Upper lobe of right lung (tissue), 1 donor: ENCODE measurements at regions not wholly inside any gene's neighbourhood (a gene's known extent, or its start where the extent isn't known, plus 50 kb on each side); places are given as distances from the start of the nearest gene placed in this dataset.

Experiments used
- ATAC-seq: fragments of 200-7000 bp; cut with Tn5 transposase; one replicate; pipeline ENCODE4 v1.9.1; 2020; ENCODE audit warnings: mild to moderate bottlenecking, moderate library complexity
- DNase-seq: peaks from one replicate; pipeline ENCODE4 v3.0.0-alpha.2; 2020
- H3K27ac ChIP-seq: fragments of 200-600 bp; one replicate; pipeline ENCODE4 v1.8.0; 2022
- H3K27me3 ChIP-seq: fragments of 200-600 bp; one replicate; pipeline ENCODE4 v1.8.0; 2022; ENCODE audit warnings: mild to moderate bottlenecking
- H3K36me3 ChIP-seq: fragments of 200-600 bp; one replicate; pipeline ENCODE4 v1.8.0; 2022
- H3K4me1 ChIP-seq: fragments of 200-600 bp; one replicate; pipeline ENCODE4 v1.8.0; 2022
- H3K4me3 ChIP-seq: fragments of 200-600 bp; one replicate; pipeline ENCODE4 v1.8.0; 2022; ENCODE audit warnings: mild to moderate bottlenecking
- H3K9me3 ChIP-seq: fragments of 200-600 bp; one replicate; pipeline ENCODE4 v1.8.0; 2022
- intact Hi-C: fragments of 100-400 bp; cut with DNase I; formaldehyde crosslinking; loops from one replicate; pipeline ENCODE4 v1.11.0; 2022
- TF ChIP-seq, protein P1 (sequence below): fragments of 200-600 bp; IDR thresholded peaks from one replicate; pipeline ENCODE4 v1.8.0; 2022; ENCODE audit warnings: antibody characterized with exemption
- donor health status: DM: no; HTN: yes; CAD: no; lungs with severe emphysema.

DNA sequence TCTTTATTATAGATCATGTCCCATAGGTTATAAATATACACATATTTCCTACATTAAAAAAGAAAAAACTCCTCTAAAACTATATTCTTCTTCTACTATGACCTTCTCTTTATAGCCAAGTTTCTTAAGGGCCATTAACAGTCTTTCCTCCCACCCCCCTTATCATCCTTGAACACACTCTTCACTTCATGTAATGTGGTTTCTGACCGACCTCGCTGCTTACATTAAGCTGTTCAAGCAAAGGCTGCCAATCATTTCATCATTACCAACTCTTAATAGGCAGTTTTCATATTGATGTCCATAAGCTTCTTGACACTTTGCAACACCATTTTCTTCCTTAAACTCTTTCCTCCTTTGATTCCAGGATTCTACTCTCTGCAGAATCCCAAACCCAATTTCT, 283.0 kb upstream of the PCSK5 start:
- H3K9me3 ChIP-seq, result no peaks in the 10 kb centered on the region
- ATAC-seq, result no peak
- intact Hi-C loops, result no loop called here
- TF ChIP-seq, protein P1, sequence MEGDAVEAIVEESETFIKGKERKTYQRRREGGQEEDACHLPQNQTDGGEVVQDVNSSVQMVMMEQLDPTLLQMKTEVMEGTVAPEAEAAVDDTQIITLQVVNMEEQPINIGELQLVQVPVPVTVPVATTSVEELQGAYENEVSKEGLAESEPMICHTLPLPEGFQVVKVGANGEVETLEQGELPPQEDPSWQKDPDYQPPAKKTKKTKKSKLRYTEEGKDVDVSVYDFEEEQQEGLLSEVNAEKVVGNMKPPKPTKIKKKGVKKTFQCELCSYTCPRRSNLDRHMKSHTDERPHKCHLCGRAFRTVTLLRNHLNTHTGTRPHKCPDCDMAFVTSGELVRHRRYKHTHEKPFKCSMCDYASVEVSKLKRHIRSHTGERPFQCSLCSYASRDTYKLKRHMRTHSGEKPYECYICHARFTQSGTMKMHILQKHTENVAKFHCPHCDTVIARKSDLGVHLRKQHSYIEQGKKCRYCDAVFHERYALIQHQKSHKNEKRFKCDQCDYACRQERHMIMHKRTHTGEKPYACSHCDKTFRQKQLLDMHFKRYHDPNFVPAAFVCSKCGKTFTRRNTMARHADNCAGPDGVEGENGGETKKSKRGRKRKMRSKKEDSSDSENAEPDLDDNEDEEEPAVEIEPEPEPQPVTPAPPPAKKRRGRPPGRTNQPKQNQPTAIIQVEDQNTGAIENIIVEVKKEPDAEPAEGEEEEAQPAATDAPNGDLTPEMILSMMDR, result no peak
- no peaks in the 10 kb centered on the region for H3K36me3 ChIP-seq
- no peak overlapping the region for H3K4me3 ChIP-seq
- no peak for DNase-seq
- H3K27me3 ChIP-seq, result no peaks in the 10 kb centered on the region
- no peaks in the 10 kb centered on the region for H3K4me1 ChIP-seq
- no peak overlapping the region for H3K27ac ChIP-seq

DNA sequence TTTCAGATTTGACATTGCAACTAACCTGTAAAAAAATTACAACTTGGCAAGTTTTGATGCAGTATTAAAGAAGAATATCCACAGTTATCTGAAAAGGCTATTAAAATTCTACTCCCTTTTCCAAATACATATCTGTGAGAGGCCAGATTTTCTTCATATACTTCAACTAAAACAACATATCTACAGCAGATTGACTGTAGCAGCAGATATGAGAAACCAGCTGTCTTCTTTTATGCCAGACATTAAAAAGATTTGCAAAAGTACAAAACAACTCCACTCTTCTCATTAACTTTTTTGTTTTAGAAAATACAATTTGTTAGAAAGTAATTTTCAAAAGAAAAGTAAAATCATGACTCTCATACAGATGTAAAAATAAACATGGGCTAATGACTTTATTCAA, 281.1 kb upstream of the PCSK5 start:
- ATAC-seq, result no peak
- Histone ChIP-seq H3K27me3 (no peaks in the 10 kb centered on the region), H3K4me1 (no peaks in the 10 kb centered on the region), H3K27ac (no peak overlapping the region), H3K4me3 (no peak overlapping the region), H3K9me3 (no peaks in the 10 kb centered on the region), H3K36me3 (no peaks in the 10 kb centered on the region)
- intact Hi-C loops, result no loop called here
- TF ChIP-seq, protein P1, result no peak
- DNase-seq, result no peak

DNA sequence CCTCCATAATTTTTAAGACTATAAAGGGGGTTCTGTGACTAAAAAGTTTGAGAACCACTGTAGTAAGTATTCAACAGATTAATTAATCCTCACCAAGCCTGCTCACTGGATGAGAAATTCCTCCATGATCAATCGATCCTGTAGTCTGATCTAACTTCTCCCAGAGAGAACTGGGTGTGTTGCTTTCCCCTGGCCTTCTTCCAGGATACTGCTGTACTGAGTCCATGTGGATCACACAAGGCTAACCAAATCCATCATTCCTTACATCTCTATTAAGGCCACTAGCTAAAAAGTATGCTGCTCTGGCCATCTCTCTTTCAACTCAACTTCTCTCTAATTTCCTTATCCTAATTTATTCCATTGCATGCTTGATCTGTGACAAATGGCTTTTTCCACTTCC, 280.2 kb upstream of the PCSK5 start:
- Histone ChIP-seq H3K36me3 (no peaks in the 10 kb centered on the region), H3K27me3 (no peaks in the 10 kb centered on the region), H3K27ac (no peak overlapping the region), H3K4me1 (no peaks in the 10 kb centered on the region), H3K9me3 (no peaks in the 10 kb centered on the region), H3K4me3 (no peak overlapping the region)
- intact Hi-C loops, result no loop called here
- DNase-seq (no peak), ATAC-seq (no peak)
- TF ChIP-seq, protein P1, result no peak

DNA sequence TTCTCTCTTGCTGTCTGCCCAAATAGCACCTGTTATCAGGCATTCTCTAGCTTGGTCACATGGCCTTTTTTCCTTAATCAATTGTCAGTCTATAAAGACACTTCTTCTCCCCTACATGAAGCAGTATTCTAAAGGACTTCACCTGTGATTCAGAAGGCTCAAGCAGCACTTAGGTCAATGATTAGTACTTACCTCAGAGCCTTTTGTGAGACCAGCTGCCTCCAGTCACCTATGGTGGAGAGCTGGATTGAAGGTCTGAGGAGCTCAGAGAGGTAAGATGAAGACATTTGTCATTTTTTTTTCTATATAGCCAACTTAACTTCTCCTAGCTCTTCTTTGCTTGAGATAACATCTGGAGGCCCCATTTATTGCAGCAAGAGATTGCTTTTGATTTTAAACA, 278.3 kb upstream of the PCSK5 start:
- H3K36me3 ChIP-seq, result no peaks in the 10 kb centered on the region
- ATAC-seq (no peak), DNase-seq (no peak)
- no peak overlapping the region for H3K27ac ChIP-seq
- intact Hi-C loops, result no loop called here
- H3K27me3 ChIP-seq, result no peaks in the 10 kb centered on the region
- no peak overlapping the region for H3K4me3 ChIP-seq
- no peaks in the 10 kb centered on the region for H3K9me3 ChIP-seq
- no peaks in the 10 kb centered on the region for H3K4me1 ChIP-seq
- TF ChIP-seq, protein P1, result no peak

DNA sequence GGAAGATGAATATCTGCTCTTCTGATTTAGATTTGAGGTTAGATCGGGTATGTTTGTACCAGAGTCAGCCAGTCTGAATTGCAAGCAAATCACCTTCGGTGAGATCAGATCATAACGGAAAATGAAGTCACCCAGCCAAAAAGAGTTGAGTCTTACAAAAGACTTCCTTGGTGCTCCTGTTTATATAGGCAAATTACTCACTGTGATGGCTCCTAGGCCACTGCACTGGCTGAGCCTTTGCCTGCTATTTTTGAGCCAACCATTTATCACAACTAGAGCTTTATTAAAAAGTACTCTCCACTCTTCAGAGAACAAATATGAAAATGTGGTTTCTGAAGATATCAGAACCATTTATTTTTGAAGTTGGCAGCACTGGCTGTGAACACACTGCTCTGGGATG, 277.7 kb upstream of the PCSK5 start:
- Histone ChIP-seq H3K27ac (no peak overlapping the region), H3K4me1 (no peaks in the 10 kb centered on the region), H3K27me3 (no peaks in the 10 kb centered on the region), H3K36me3 (no peaks in the 10 kb centered on the region), H3K4me3 (no peak overlapping the region), H3K9me3 (no peaks in the 10 kb centered on the region)
- DNase-seq, result no peak
- intact Hi-C loops, result no loop called here
- ATAC-seq, result no peak
- TF ChIP-seq, protein P1, result no peak

DNA sequence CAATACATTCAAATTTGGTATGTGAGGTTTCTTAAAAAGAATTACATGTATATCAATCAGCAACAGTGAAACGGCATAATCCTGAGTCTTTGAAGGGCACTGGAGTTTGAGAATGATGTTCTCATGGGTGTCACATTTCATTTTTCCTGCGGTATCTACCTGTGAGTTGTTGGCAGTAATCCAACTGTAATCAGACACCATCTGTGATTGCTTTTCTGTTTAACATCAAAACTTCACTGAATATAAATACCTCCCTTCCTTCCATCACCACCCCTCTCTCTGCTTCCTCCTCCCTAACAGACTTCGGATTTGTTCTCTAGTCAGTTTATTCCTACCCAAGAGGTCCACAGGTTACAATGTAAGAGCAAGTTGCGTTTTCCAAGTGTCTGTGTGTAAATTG, 275.2 kb upstream of the PCSK5 start:
- H3K27me3 ChIP-seq, result no peaks in the 10 kb centered on the region
- H3K36me3 ChIP-seq, result no peaks in the 10 kb centered on the region
- intact Hi-C loops, result no loop called here
- H3K4me3 ChIP-seq, result no peak overlapping the region
- ATAC-seq (no peak), DNase-seq (no peak)
- no peaks in the 10 kb centered on the region for H3K4me1 ChIP-seq
- no peaks in the 10 kb centered on the region for H3K9me3 ChIP-seq
- TF ChIP-seq, protein P1, result no peak
- H3K27ac ChIP-seq, result no peak overlapping the region
